CD4-positive, CD25-positive, alpha-beta regulatory T cell (primary cell): ENCODE measurements at regions not wholly inside any gene's neighbourhood (a gene's known extent, or its start where the extent isn't known, plus 50 kb on each side); places are given as distances from the start of the nearest gene placed in this dataset.

ENCODE experiments used
- ATAC-seq, 2 donors: fragments of 150-1000 bp; cut with Tn5 transposase; one replicate each; pipeline ENCODE4 v1.10.0; 2021; ENCODE audit warnings: low read depth in 2 of 2, moderate number of reproducible peaks in 2 of 2, moderate library complexity in 1 of 2
- DNase-seq, 3 donors: peaks; one replicate each; pipeline versions ENCODE4 v3.0.0 to v3.0.0-alpha.2; 2012 to 2022; ENCODE audit warnings: mixed read lengths in 1 of 3
- H3K27ac ChIP-seq: one replicate; pipeline ENCODE4 v1.7.0; 2013; ENCODE audit warnings: mild to moderate bottlenecking, low read length; ENCODE audit not compliant: insufficient read depth, poor library complexity, severe bottlenecking
- H3K27me3 ChIP-seq: one replicate; pipeline ENCODE4 v1.7.0; 2013; ENCODE audit warnings: low read length; ENCODE audit not compliant: control insufficient read depth, insufficient read depth
- H3K36me3 ChIP-seq: one replicate; pipeline ENCODE4 v1.7.0; 2013; ENCODE audit warnings: mild to moderate bottlenecking, low read length, moderate library complexity; ENCODE audit not compliant: control insufficient read depth, insufficient read depth
- H3K4me1 ChIP-seq: 2 replicates; pipeline ENCODE4 v1.7.0; 2013; ENCODE audit warnings: mild to moderate bottlenecking, low read length; ENCODE audit not compliant: insufficient read depth, control insufficient read depth, poor library complexity, severe bottlenecking
- H3K4me3 ChIP-seq: one replicate; pipeline ENCODE4 v1.7.0; 2013; ENCODE audit warnings: low read depth, mild to moderate bottlenecking, low read length, moderate library complexity
- H3K9me3 ChIP-seq, 2 experiments: 1 replicate in 1 of 2; 2 replicates in 1 of 2; pipeline ENCODE4 v1.7.0; 2013; ENCODE audit warnings: low read length in 2 of 2, mild to moderate bottlenecking in 1 of 2, moderate library complexity in 1 of 2; ENCODE audit not compliant: control insufficient read depth in 2 of 2
- H3K27ac Mint-ChIP-seq, 3 donors: one replicate each; pipeline ENCODE4 v1.8.0; 2020 to 2022; ENCODE audit warnings: mild to moderate bottlenecking in 3 of 3, mixed read lengths in 3 of 3, moderate library complexity in 2 of 3
- H3K27me3 Mint-ChIP-seq: one replicate; pipeline ENCODE4 v1.8.0; 2022; ENCODE audit warnings: mild to moderate bottlenecking, mixed read lengths
- H3K36me3 Mint-ChIP-seq: one replicate; pipeline ENCODE4 v1.8.0; 2020; ENCODE audit warnings: mixed read lengths
- H3K4me1 Mint-ChIP-seq, 4 donors: one replicate each; pipeline ENCODE4 v1.8.0; 2020 to 2022; ENCODE audit warnings: mixed read lengths in 4 of 4, mild to moderate bottlenecking in 1 of 4
- H3K4me3 Mint-ChIP-seq, 4 donors: one replicate each; pipeline ENCODE4 v1.8.0; 2020 to 2022; ENCODE audit warnings: mild to moderate bottlenecking in 4 of 4, mixed read lengths in 4 of 4, moderate library complexity in 3 of 4
- H3K9me3 Mint-ChIP-seq, 7 donors: one replicate each; pipeline ENCODE4 v1.8.0; 2020 to 2022; ENCODE audit warnings: mixed read lengths in 7 of 7, mild to moderate bottlenecking in 3 of 7, moderate library complexity in 2 of 7

GRCh38 chr4:31084806-31085416 is 364.7 kb downstream of the PCDH7 start:
- Histone ChIP-seq H3K27me3 (no peaks in the 10 kb centered on the region), H3K36me3 (no peaks in the 10 kb centered on the region), H3K9me3 (no peaks in the 10 kb centered on the region), H3K27ac (no peak overlapping the region), H3K4me1 (no peaks in the 10 kb centered on the region), H3K4me3 (no peak overlapping the region)
- DNase-seq (no peak), ATAC-seq (no peak)
- Mint-ChIP-seq H3K27me3 (no peaks in the 10 kb centered on the region), H3K9me3 (peaks cover 0 to 18% (median 5%) of the 10 kb centered on the region in 7 donors), H3K27ac (no peak overlapping the region), H3K36me3 (no peaks in the 10 kb centered on the region), H3K4me3 (no peak overlapping the region), H3K4me1 (no peaks in the 10 kb centered on the region)

GRCh38 chr4:31085689-31086088 is 365.5 kb downstream of the PCDH7 start:
- H3K36me3 Mint-ChIP-seq: no peaks in the 10 kb centered on the region
- no peak overlapping the region for H3K27ac Mint-ChIP-seq
- Histone ChIP-seq H3K4me1 (no peaks in the 10 kb centered on the region), H3K27me3 (no peaks in the 10 kb centered on the region), H3K27ac (no peak overlapping the region), H3K9me3 (no peaks in the 10 kb centered on the region), H3K36me3 (no peaks in the 10 kb centered on the region), H3K4me3 (no peak overlapping the region)
- DNase-seq (no peak), ATAC-seq (no peak)
- no peak overlapping the region for H3K4me3 Mint-ChIP-seq
- peaks cover 0 to 18% (median 5%) of the 10 kb centered on the region in 7 donors for H3K9me3 Mint-ChIP-seq
- H3K4me1 Mint-ChIP-seq: no peaks in the 10 kb centered on the region
- H3K27me3 Mint-ChIP-seq: no peaks in the 10 kb centered on the region

- no peak overlapping the region for H3K27ac Mint-ChIP-seq
- ATAC-seq (no peak), DNase-seq (no peak)
- no peaks in the 10 kb centered on the region for H3K36me3 ChIP-seq
- no peaks in the 10 kb centered on the region for H3K36me3 Mint-ChIP-seq
- H3K4me1 ChIP-seq: no peaks in the 10 kb centered on the region
- no peaks in the 10 kb centered on the region for H3K9me3 ChIP-seq
- peaks cover 1 to 18% (median 4%) of the 10 kb centered on the region in 7 donors for H3K9me3 Mint-ChIP-seq
- H3K4me1 Mint-ChIP-seq: no peaks in the 10 kb centered on the region
- H3K27me3 ChIP-seq: no peaks in the 10 kb centered on the region
- no peaks in the 10 kb centered on the region for H3K27me3 Mint-ChIP-seq
- H3K4me3 ChIP-seq: no peak overlapping the region
- H3K4me3 Mint-ChIP-seq: no peak overlapping the region
- H3K27ac ChIP-seq: no peak overlapping the region
Observed at GRCh38 chr4:31086756-31087330, 366.7 kb downstream of the PCDH7 start.

- H3K27ac Mint-ChIP-seq: no peak overlapping the region
- Histone ChIP-seq H3K4me1 (no peaks in the 10 kb centered on the region), H3K36me3 (no peaks in the 10 kb centered on the region), H3K27ac (no peak overlapping the region), H3K4me3 (no peak overlapping the region), H3K9me3 (no peaks in the 10 kb centered on the region), H3K27me3 (no peaks in the 10 kb centered on the region)
- DNase-seq (no peak), ATAC-seq (no peak)
- no peaks in the 10 kb centered on the region for H3K4me1 Mint-ChIP-seq
- H3K4me3 Mint-ChIP-seq: no peak overlapping the region
- H3K36me3 Mint-ChIP-seq: no peaks in the 10 kb centered on the region
- no peaks in the 10 kb centered on the region for H3K27me3 Mint-ChIP-seq
- H3K9me3 Mint-ChIP-seq: peaks cover 2 to 18% (median 4%) of the 10 kb centered on the region in 7 donors
Observed at GRCh38 chr4:31088600-31089230, 368.5 kb downstream of the PCDH7 start.

GRCh38 chr4:31089815-31090214 is 369.6 kb downstream of the PCDH7 start:
- no peaks in the 10 kb centered on the region for H3K27me3 ChIP-seq
- H3K27ac Mint-ChIP-seq: no peak overlapping the region
- no peaks in the 10 kb centered on the region for H3K4me1 ChIP-seq
- ATAC-seq (no peak), DNase-seq (no peak)
- H3K9me3 ChIP-seq: peaks cover 0 to 3% of the 10 kb centered on the region in 2 experiments
- no peak overlapping the region for H3K4me3 Mint-ChIP-seq
- no peaks in the 10 kb centered on the region for H3K27me3 Mint-ChIP-seq
- peaks cover 0 to 15% (median 2%) of the 10 kb centered on the region in 7 donors for H3K9me3 Mint-ChIP-seq
- no peaks in the 10 kb centered on the region for H3K36me3 ChIP-seq
- no peaks in the 10 kb centered on the region for H3K4me1 Mint-ChIP-seq
- no peaks in the 10 kb centered on the region for H3K36me3 Mint-ChIP-seq
- no peak overlapping the region for H3K27ac ChIP-seq
- no peak overlapping the region for H3K4me3 ChIP-seq

- Mint-ChIP-seq H3K9me3 (peaks cover 0 to 7% (median 2%) of the 10 kb centered on the region in 7 donors), H3K36me3 (no peaks in the 10 kb centered on the region), H3K4me1 (no peaks in the 10 kb centered on the region), H3K27ac (no peak overlapping the region), H3K4me3 (no peak overlapping the region), H3K27me3 (no peaks in the 10 kb centered on the region)
- Histone ChIP-seq H3K27ac (no peak overlapping the region), H3K4me1 (no peaks in the 10 kb centered on the region), H3K9me3 (peaks cover 4 to 6% of the 10 kb centered on the region in 2 experiments), H3K36me3 (no peaks in the 10 kb centered on the region), H3K27me3 (no peaks in the 10 kb centered on the region), H3K4me3 (no peak overlapping the region)
- DNase-seq (no peak), ATAC-seq (no peak)
Observed at GRCh38 chr4:31094474-31094873, 374.3 kb downstream of the PCDH7 start.

GRCh38 chr4:31097999-31098398 is 377.8 kb downstream of the PCDH7 start:
- Histone ChIP-seq H3K36me3 (no peaks in the 10 kb centered on the region), H3K27me3 (no peaks in the 10 kb centered on the region), H3K9me3 (peaks cover 4 to 6% of the 10 kb centered on the region in 2 experiments), H3K4me3 (no peak overlapping the region), H3K27ac (no peak overlapping the region), H3K4me1 (no peaks in the 10 kb centered on the region)
- Mint-ChIP-seq H3K4me3 (no peak overlapping the region), H3K36me3 (no peaks in the 10 kb centered on the region), H3K27ac (no peak overlapping the region), H3K27me3 (no peaks in the 10 kb centered on the region), H3K4me1 (no peaks in the 10 kb centered on the region), H3K9me3 (peaks cover 0 to 13% (median 2%) of the 10 kb centered on the region in 7 donors)
- ATAC-seq: no peak
- DNase-seq: no peak

GRCh38 chr4:31100536-31100935 is 380.4 kb downstream of the PCDH7 start:
- Mint-ChIP-seq H3K36me3 (no peaks in the 10 kb centered on the region), H3K9me3 (peaks cover 0 to 23% (median 5%) of the 10 kb centered on the region in 7 donors), H3K27me3 (no peaks in the 10 kb centered on the region), H3K27ac (no peak overlapping the region), H3K4me1 (no peaks in the 10 kb centered on the region), H3K4me3 (no peak overlapping the region)
- no peaks in the 10 kb centered on the region for H3K4me1 ChIP-seq
- H3K9me3 ChIP-seq: peaks cover 2 to 6% of the 10 kb centered on the region in 2 experiments
- DNase-seq (no peak), ATAC-seq (no peak)
- no peaks in the 10 kb centered on the region for H3K27me3 ChIP-seq
- H3K36me3 ChIP-seq: no peaks in the 10 kb centered on the region
- H3K4me3 ChIP-seq: no peak overlapping the region
- H3K27ac ChIP-seq: no peak overlapping the region
